HT-29 (cell line): ENCODE measurements at regions not wholly inside any gene's neighbourhood (a gene's known extent, or its start where the extent isn't known, plus 50 kb on each side); places are given as distances from the start of the nearest gene placed in this dataset.

Experiments
- DNase-seq: peaks from one replicate; pipeline ENCODE4 v3.0.0-alpha.2; 2015; ENCODE audit warnings: low spot score

DNA sequence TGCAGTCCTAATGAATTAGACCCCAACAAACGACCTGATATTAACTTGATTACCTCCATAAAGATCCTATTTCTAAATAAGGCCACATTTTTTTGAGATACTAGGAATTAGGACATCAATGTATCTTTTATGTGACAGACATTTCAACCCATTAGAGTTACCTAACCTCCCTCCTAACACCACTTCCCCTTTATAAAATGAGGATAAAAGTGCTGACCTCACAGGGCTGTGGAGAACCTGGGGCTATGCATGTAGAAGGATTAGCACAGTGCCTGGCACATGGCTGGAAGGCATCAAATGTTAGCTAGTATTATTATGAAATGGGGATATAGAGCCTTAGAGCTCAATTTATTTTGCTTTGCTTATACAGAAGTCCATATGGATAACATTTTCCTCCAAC lies 53.5 kb upstream of the LRRN1 start:
- DNase-seq: no peak

DNA sequence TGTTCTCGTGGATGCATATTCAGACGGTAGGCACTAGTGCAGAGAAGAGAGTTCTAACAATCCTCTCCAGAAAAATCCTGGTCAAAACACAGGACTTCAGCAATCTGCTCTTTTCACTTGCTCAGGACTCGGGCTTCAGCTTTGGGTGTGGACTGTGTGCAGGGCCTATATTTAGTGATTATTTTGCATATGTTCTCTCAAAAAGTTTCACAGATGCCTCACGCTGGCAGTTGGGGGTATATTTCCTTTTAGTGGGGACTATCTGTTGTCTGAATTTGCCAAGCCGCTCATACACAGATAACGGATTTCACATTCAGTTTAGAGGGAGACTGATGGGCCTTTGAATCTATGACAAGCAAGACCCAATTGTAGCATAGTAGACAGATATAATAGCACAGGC lies 54.4 kb upstream of the LRRN1 start:
- DNase-seq: no peak

DNA sequence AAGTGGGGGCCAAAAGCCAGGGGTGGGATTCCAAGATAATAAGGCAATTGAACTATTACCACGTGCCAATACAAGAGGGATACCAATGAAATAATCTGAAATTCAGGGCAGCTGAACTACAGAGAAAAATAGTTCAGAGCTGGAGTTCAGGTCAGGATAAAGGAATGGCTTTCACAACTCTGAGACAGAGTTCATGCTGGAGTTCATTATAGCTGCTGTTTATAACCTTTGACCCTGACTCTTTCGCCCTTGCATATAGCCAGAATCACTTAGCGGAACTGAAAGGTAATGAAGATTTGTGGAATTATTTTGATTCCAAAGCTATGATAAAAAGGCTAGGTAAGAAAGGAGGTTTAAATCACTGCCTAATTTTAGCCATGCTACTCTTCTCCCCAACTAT lies 55.5 kb upstream of the LRRN1 start:
- no peak for DNase-seq

GRCh38 chr3:3740061-3740460 lies 59.2 kb upstream of the LRRN1 start:
- DNase-seq: no peak

DNA sequence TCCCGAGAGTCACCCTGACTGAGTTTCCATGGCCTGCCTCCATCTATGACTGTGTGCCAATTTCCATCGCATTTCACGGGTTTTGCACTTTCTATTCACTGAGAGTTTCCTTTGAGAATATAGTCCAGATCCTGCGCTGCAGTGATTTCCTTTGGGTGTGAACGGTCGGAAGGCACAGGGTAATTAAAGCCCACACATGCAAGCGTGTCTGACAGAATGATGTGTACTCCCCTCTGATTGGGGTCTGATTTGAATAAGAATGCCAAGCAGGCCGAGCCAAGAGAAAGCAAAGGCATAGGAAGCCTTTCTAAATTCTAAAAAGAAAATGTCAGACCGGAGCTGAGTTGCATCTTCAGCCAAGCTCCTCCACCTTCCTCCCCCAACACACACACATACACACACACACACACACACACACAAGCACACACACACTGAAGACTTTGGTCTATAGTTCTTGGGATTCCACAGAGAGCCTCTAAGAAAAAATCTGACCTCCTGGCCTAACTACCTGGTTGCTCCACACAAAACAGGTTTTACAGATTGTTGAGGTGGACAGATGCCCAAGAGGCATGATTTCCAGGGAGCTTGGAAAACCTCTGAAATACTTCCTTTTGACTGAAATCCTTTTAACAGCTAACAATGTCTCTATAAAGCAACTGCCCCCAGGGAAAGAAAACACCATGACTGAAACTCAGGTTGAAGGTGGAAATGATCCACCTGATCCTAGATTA lies 59.7 kb upstream of the LRRN1 start:
- DNase-seq: no peak

DNA sequence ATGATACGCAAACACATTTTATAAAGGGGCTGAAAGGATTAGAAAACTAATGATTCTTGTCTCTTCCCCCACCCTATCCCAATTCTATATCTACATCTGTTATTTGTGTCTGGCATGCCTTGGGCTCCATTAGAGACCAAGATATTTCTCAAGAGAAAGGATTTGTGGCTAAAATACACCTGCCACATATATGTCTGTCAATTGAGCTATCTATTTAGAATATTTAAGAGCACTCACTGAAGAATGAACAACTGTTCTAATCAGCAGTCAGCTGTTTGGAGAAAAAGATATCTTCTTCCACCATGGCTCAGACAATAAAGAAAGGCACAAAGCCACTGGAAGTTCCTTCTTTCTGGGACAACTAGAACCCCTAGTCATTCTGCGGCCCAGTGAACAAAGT lies 61.7 kb upstream of the LRRN1 start:
- DNase-seq: no peak

GRCh38 chr3:3735919-3736318 lies 63.3 kb upstream of the LRRN1 start:
- no peak for DNase-seq

- DNase-seq: no peak
Observed at GRCh38 chr3:3734881-3735280, 64.3 kb upstream of the LRRN1 start.

DNA sequence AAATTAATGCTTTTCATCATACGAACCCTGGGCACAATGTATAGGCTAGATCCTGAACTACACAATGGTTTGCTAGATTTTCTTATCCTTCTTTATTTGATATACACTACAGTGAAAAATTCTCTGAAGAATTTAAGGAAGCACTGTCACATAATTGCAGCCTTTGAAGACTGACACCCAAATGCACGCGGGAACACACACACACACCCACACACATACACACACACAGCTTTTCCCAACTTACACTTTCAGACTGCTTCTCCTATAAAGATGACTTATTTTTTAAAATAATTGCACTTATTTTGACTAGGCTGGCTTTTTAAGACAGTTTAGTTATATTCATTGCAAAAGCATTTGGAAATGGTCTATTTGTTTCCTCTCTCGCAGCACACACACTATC lies 70.0 kb upstream of the LRRN1 start:
- no peak for DNase-seq

GRCh38 chr3:3726549-3726948 lies 72.7 kb upstream of the LRRN1 start:
- no peak for DNase-seq

DNA sequence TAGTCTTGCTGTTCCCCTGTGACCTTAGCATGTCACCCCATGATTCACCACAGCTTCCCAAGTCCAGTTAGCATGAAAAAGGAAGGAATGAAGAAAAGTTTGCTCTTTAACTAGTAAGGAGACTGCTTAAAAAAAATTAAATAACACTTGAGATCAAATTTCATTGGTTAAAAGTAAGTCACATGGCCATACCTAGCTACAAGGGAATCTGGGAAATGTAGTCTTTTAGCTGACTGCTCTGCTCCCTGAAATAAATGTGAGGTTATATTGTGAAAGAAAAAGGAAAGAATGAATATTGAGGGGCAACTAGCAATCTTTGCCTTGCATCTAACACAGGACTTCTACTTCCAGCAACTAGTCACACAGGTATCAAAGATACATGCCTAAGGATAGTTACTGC lies 84.7 kb upstream of the LRRN1 start:
- DNase-seq: no peak

DNA sequence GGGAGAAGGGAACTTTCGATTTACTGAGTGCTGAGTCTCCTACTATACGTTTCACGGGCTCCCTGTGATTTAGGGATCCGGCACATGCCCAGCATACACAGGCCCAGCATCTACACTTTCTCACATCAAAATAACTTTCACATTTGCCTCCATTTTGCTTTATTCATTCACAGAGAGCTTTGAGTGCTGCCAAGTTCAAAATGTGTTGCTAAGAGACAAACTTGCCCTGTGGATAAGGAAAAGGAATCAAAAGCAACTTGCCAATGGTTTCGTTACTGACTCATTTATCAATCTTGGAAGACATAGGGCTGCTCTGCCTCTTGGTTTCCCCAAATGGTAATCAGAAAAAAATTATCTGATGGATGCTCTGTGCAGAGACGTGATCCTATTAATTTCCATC lies 86.3 kb upstream of the LRRN1 start:
- DNase-seq: no peak

DNA sequence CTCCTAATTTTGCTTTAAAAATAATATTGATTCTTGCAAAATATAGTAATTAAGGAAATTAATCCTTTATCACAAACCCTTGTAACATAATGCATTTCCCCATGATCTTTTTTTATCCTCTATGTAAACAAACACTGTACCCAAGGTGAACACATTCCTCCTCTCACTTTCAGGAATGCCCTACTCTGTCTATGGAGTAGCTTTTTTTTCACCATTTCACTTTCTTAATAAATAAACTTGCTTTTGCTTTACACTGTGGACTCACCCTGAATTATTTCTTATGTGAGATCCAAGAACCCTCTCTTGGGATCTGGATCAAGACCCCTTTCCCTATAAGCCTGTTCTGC lies 90.5 kb upstream of the LRRN1 start:
- no peak for DNase-seq

- peak; percentile 16 for DNase-seq
Observed at GRCh38 chr3:3707858-3708768, 91.1 kb upstream of the LRRN1 start.

DNA sequence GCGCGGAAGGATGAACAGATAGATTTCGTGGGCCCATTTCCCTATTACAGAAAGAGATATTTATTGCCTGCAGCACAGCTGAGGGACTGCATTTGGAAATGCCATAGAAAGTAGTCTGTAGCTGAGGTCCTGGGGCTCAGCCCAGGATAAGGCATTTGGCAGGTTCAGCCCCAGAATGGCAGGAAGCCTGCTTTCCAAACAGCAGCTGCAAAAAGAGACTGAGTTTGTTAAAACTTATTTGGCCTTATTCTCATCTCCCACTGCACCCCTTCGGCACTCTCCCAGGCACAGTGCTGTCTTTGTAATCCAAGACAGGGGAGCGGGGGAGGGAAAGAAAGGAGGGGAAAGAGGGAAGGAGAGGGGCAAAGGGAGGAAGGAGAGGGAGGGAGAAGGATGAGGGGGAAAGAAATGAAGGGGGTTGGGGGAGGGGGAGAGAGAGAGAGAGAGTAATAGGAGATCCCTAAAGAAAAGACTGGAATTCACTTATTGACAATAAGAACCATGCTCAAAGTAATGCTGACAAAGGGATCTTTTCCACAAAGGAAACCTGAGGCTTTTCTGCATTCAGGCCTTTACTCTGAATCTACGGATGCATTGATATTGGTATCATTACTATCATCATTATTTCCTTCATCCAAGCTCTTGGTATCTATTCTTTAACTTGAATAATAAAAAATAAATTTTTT lies 94.0 kb upstream of the LRRN1 start:
- no peak for DNase-seq

DNA sequence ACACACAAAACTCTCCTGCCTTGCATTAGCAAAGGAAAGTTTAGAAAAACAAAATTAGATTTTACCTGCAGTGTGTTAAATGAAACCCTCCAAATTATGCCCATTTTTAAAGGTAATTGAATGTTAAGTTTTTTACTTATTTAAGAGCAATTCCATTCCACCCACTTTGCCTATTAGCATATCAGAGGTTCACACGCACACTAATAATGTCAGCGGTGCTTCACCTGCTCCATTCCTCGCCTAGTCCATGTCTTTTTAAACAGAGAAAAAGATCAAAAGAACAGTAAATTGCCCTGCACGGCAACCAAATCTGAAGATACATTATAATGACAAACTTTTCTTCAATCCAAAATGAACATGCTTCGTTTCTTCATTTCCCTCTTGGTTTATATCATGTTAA lies 97.3 kb upstream of the LRRN1 start:
- no peak for DNase-seq

DNA sequence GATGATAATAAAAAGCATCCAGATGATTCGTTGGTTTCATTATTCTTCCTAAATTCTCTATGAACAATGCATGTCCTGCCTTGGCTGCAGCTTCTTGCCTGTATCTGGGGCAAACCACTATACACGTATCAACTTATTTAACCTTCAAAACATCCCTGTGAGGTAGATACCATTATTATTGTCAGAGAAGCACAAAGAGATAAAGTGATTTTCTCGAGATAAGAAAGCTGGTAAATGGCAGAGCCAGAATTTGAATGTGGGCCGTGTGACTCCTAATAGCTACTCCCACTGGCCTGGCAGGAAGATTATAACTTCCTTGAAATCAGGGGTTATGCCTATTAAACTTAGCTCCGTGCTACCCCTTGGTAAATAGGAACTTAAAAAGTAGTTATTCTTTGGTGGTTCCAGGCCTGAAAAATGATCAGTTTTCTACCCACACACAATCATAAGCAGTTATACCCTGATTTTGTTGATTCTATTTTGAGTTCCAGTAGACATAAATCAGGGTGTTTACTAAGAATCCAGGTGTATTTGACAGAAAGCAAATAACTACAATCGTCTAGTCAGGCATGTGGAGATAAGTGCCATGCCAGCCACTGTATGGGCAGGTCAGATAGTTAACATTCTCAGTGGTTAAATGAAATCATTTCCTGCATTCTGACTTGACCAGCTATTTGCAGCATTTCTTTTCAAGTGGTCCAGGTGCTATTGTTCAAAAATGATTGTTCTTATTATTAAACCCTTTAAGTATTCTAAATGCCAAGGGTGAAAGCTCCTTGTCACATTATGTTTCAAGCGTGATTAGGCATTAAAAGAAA lies 99.2 kb upstream of the LRRN1 start:
- DNase-seq: peak; percentile 45

DNA sequence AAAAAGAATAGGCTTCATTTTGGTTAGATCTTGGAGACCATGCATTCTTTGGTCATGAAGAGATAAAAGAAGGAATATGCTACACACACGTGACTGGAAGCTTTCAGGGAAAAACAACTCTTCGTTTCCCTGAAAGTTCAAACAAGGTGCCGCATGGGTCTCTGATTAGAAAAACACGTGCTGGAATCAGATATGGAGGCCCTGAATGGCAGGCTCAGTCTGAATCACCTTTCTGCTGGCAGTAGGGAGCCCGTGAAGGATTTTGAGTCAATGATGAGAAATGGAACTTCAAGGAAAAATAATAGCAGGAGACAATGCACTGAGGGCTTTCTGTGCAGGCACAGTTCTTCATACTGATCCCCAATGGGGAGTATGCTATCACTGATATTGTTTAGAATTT lies 99.8 kb upstream of the LRRN1 start:
- DNase-seq: no peak

- no peak for DNase-seq
Observed at GRCh38 chr3:3696345-3696744, 102.9 kb upstream of the LRRN1 start.

DNA sequence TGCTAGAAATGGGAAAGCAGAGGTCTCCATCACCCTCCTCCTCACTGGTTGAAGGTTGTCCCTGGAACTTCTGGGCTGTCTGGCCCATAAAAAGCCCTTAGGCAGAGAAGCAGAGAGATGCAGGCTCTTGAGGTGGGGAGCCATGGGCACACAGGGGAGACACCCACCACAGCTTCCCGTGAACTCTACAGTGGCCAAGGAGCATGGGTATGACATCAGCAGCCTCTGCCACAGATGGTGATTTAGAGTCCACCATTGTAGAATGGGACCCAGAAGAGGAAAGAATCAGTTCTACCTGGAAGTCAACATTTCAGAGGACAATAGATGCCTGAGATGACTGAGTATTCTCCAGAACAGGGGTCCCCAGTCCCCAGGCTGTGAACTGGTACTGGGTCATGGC lies 105.6 kb upstream of the LRRN1 start:
- no peak for DNase-seq

DNA sequence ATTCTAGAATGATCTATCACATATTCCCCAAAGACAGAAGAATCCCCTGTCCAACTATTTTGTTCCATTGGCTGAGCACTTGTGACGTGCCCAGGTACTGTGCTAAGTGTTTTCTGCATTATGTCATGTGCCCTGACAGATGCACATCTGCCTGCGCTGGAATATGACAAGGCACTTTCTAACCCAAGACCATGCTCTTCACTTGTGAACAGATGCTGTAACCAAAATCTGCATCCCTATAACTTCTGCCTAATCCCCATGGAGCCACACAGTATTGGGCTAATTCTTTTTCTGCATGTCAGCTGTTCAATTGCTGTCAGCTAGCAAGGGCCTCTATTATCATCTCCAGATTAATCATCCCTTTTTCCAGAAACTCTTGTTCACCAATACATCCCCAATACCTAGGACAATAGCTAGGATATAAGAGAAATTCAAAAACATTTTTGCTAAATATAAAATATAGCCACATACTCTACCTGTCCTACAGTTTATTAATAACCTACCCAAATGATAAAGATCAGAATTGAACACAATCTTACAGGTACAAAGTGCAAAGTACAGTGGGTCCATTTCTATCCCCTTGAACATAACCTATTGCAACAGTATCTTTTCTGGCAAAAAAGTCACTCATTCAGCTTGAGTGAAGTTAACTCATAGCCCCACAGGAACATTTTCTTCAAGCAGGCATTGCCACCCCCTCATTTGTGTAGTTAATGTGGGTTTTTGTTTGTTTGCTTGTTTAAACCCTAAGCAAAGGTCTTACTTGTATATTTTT lies 109.4 kb upstream of the LRRN1 start:
- DNase-seq: no peak
